Chondrocyte (in vitro differentiated cells): ENCODE measurements at regions not wholly inside any gene's neighbourhood (a gene's known extent, or its start where the extent isn't known, plus 50 kb on each side); places are given as distances from the start of the nearest gene placed in this dataset.

Source experiments
- DNase-seq: peaks from one replicate; pipeline ENCODE4 v3.0.0; 2021; ENCODE audit warnings: mixed read lengths, low spot score
- H3K27ac Mint-ChIP-seq: one replicate; pipeline ENCODE4 v1.8.0; 2021; ENCODE audit warnings: mild to moderate bottlenecking, moderate library complexity, mixed read lengths; ENCODE audit not compliant: unreplicated experiment
- H3K27me3 Mint-ChIP-seq: 2 replicates; pipeline ENCODE4 v1.8.0; 2021; ENCODE audit warnings: low read depth, mixed read lengths
- H3K36me3 Mint-ChIP-seq: 2 replicates; pipeline ENCODE4 v1.8.0; 2021; ENCODE audit warnings: low read depth, mixed read lengths
- H3K4me1 Mint-ChIP-seq: 2 replicates; pipeline ENCODE4 v1.8.0; 2021; ENCODE audit warnings: low read depth, mild to moderate bottlenecking, mixed read lengths
- H3K4me3 Mint-ChIP-seq: one replicate; pipeline ENCODE4 v1.8.0; 2021; ENCODE audit warnings: mild to moderate bottlenecking, moderate library complexity, mixed read lengths; ENCODE audit not compliant: unreplicated experiment
- H3K9me3 Mint-ChIP-seq: 2 replicates; pipeline ENCODE4 v1.8.0; 2021; ENCODE audit warnings: low read depth, mixed read lengths
- CTCF ChIP-seq: fragments of 200-600 bp; sonication (generic); IDR thresholded peaks from 2 replicates; pipeline ENCODE4 v1.5.0; 2021; ENCODE audit warnings: antibody characterized with exemption, mild to moderate bottlenecking, moderate library complexity

- Mint-ChIP-seq H3K27me3 (peaks cover 7% of the 10 kb centered on the region), H3K36me3 (no peaks in the 10 kb centered on the region), H3K27ac (no peak overlapping the region), H3K9me3 (no peaks in the 10 kb centered on the region), H3K4me3 (no peak overlapping the region), H3K4me1 (no peaks in the 10 kb centered on the region)
- TF ChIP-seq CTCF = no peak
- DNase-seq = no peak
Measured at GRCh38 chr2:139260052-139260430, 479.9 kb upstream of the NXPH2 start.

DNA sequence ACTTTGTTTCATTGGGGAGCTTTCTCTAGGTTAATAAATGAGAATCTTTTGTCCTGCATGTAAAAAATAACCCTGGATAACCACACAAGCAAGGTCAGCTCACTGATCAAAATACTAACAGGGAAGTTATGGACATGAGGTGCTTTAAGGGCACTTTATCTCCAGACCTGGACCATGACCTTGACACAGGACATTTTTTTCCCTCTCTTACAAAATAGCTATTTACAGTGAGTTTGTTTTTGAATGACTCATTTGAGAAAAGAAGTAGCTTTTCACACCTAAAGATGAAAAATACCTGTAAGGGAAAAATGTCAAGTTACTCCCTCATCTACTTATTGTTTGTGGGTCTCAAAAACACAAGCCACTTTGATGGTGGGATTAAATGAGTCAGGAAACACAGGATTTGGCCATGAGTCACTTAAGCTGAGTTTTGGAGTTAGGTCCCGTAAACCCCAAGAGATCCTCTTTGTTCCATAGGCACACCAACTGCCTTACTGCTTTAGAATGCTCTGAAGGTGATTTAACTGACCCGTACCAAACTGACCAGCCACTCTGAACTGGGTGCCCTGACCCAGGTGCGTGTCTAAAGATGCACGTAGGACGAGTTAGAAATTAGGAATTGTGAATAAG lies 479.3 kb upstream of the NXPH2 start:
- no peaks in the 10 kb centered on the region for H3K36me3 Mint-ChIP-seq
- no peak overlapping the region for H3K27ac Mint-ChIP-seq
- TF ChIP-seq CTCF = no peak
- H3K4me1 Mint-ChIP-seq = no peaks in the 10 kb centered on the region
- H3K4me3 Mint-ChIP-seq = no peak overlapping the region
- DNase-seq = no peak
- H3K27me3 Mint-ChIP-seq = peaks cover 7% of the 10 kb centered on the region
- no peaks in the 10 kb centered on the region for H3K9me3 Mint-ChIP-seq

DNA sequence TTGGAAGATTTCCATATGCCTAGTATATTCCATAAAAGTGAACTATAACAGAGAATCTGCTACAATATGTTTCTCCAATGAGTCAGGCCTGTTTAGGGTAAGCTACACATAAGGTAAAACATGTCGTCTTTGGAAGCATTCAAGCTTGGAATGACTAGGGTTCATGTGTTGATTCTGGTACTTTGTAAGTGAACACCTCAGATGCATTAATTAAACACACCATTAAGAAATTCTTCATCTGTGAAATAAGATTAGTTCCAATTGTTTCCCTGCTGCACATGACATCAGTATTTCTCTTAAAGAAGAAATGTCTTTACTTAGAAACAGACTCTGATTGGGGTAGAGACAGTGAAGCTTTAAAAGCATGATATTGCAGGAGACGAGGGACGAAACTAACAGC lies 461.1 kb upstream of the NXPH2 start:
- Mint-ChIP-seq H3K4me1 (no peaks in the 10 kb centered on the region), H3K9me3 (no peaks in the 10 kb centered on the region), H3K4me3 (no peak overlapping the region), H3K27ac (no peak overlapping the region), H3K36me3 (no peaks in the 10 kb centered on the region), H3K27me3 (peaks cover 10% of the 10 kb centered on the region)
- no peak for DNase-seq
- no peak for TF ChIP-seq CTCF

- TF ChIP-seq CTCF = no peak
- Mint-ChIP-seq H3K4me1 (no peaks in the 10 kb centered on the region), H3K27me3 (peaks cover 8% of the 10 kb centered on the region), H3K4me3 (no peak overlapping the region), H3K36me3 (no peaks in the 10 kb centered on the region), H3K27ac (no peak overlapping the region), H3K9me3 (no peaks in the 10 kb centered on the region)
- DNase-seq = no peak
Measured at GRCh38 chr2:139237023-139237422, 456.8 kb upstream of the NXPH2 start.

GRCh38 chr2:139230881-139231280 lies 450.7 kb upstream of the NXPH2 start:
- Mint-ChIP-seq H3K4me3 (no peak overlapping the region), H3K27ac (no peak overlapping the region), H3K27me3 (peaks cover 22% of the 10 kb centered on the region), H3K4me1 (no peaks in the 10 kb centered on the region), H3K9me3 (no peaks in the 10 kb centered on the region), H3K36me3 (no peaks in the 10 kb centered on the region)
- DNase-seq = no peak
- TF ChIP-seq CTCF = no peak
